HG03039 (cell line): ENCODE measurements at regions not wholly inside any gene's neighbourhood (a gene's known extent, or its start where the extent isn't known, plus 50 kb on each side); places are given as distances from the start of the nearest gene placed in this dataset.
"Not testable (repeated sequence)": the region's sequence is repeated elsewhere in the genome, so short reads cannot be mapped to it uniquely, and the experiment has no call there.

ENCODE experiments used
- ATAC-seq: cut with Tn5 transposase; IDR thresholded peaks from one replicate; pipeline ENCODE4 v1.9.1; 2021; ENCODE audit warnings: mild to moderate bottlenecking, moderate library complexity; ENCODE audit not compliant: unreplicated experiment

- no peak for ATAC-seq
Measured at GRCh38 chr5:2094616-2094995, 211.9 kb upstream of the IRX4 start.

GRCh38 chr5:2093859-2094615, 211.3 kb upstream of the IRX4 start:
- no peak for ATAC-seq

GRCh38 chr5:2091921-2092320, 209.2 kb upstream of the IRX4 start:
- ATAC-seq, result no peak

- ATAC-seq, result no peak
Measured at GRCh38 chr5:2087980-2088379, 205.3 kb upstream of the IRX4 start.

- ATAC-seq, result no peak
Measured at GRCh38 chr5:2075365-2075764, 192.6 kb upstream of the IRX4 start.

GRCh38 chr5:2071562-2071961, 188.8 kb upstream of the IRX4 start:
- no peak for ATAC-seq

- not testable (repeated sequence) for ATAC-seq
Measured at GRCh38 chr5:2070787-2071186, 188.1 kb upstream of the IRX4 start.

- ATAC-seq, result no peak
Measured at GRCh38 chr5:2068531-2068930, 185.8 kb upstream of the IRX4 start.

GRCh38 chr5:2066373-2066772, 183.6 kb upstream of the IRX4 start:
- no peak for ATAC-seq

- ATAC-seq, result not testable (repeated sequence)
Measured at GRCh38 chr5:2063380-2063779, 180.7 kb upstream of the IRX4 start.

GRCh38 chr5:2052687-2053086, 170.0 kb upstream of the IRX4 start:
- ATAC-seq, result no peak

- ATAC-seq, result no peak
Measured at GRCh38 chr5:2049876-2050275, 167.2 kb upstream of the IRX4 start.

- ATAC-seq, result no peak
Measured at GRCh38 chr5:2048664-2049063, 165.9 kb upstream of the IRX4 start.

- no peak for ATAC-seq
Measured at GRCh38 chr5:2047341-2047927, 164.7 kb upstream of the IRX4 start.

GRCh38 chr5:2044041-2044440, 161.3 kb upstream of the IRX4 start:
- no peak for ATAC-seq

- no peak for ATAC-seq
Measured at GRCh38 chr5:2039180-2039531, 156.4 kb upstream of the IRX4 start.

- peak; percentile 92 for ATAC-seq
Measured at GRCh38 chr5:2038321-2039179, 155.8 kb upstream of the IRX4 start.

GRCh38 chr5:2036885-2037284, 154.2 kb upstream of the IRX4 start:
- ATAC-seq, result no peak

GRCh38 chr5:2032432-2032831, 149.7 kb upstream of the IRX4 start:
- no peak for ATAC-seq

GRCh38 chr5:2031581-2031980, 148.9 kb upstream of the IRX4 start:
- no peak for ATAC-seq

GRCh38 chr5:2030131-2030530, 147.4 kb upstream of the IRX4 start:
- no peak for ATAC-seq

GRCh38 chr5:2029206-2029605, 146.5 kb upstream of the IRX4 start:
- no peak for ATAC-seq
